Osteocyte (in vitro differentiated cells): ENCODE measurements at regions not wholly inside any gene's neighbourhood (a gene's known extent, or its start where the extent isn't known, plus 50 kb on each side); places are given as distances from the start of the nearest gene placed in this dataset.

Experiments used
- DNase-seq: peaks from one replicate; pipeline ENCODE4 v3.0.0; 2021; ENCODE audit warnings: mixed read lengths; ENCODE audit not compliant: unreplicated experiment; ENCODE audit errors: extremely low spot score
- H3K27ac Mint-ChIP-seq: one replicate; pipeline ENCODE4 v1.8.0; 2021; ENCODE audit warnings: mild to moderate bottlenecking, mixed read lengths; ENCODE audit not compliant: unreplicated experiment
- H3K27me3 Mint-ChIP-seq: one replicate; pipeline ENCODE4 v1.8.0; 2021; ENCODE audit warnings: mixed read lengths; ENCODE audit not compliant: unreplicated experiment
- H3K36me3 Mint-ChIP-seq: one replicate; pipeline ENCODE4 v1.8.0; 2021; ENCODE audit warnings: mixed read lengths; ENCODE audit not compliant: unreplicated experiment
- H3K4me1 Mint-ChIP-seq: one replicate; pipeline ENCODE4 v1.8.0; 2021; ENCODE audit warnings: mixed read lengths; ENCODE audit not compliant: unreplicated experiment
- H3K4me3 Mint-ChIP-seq: one replicate; pipeline ENCODE4 v1.8.0; 2021; ENCODE audit warnings: mild to moderate bottlenecking, moderate library complexity, mixed read lengths; ENCODE audit not compliant: unreplicated experiment
- H3K9me3 Mint-ChIP-seq: one replicate; pipeline ENCODE4 v1.8.0; 2021; ENCODE audit warnings: mixed read lengths; ENCODE audit not compliant: unreplicated experiment
- TF ChIP-seq, protein P1 (sequence below): fragments of 200-600 bp; sonication (generic); IDR thresholded peaks from 2 replicates; pipeline ENCODE4 v1.5.0; 2021; ENCODE audit warnings: antibody characterized with exemption, mild to moderate bottlenecking, moderate library complexity

DNA sequence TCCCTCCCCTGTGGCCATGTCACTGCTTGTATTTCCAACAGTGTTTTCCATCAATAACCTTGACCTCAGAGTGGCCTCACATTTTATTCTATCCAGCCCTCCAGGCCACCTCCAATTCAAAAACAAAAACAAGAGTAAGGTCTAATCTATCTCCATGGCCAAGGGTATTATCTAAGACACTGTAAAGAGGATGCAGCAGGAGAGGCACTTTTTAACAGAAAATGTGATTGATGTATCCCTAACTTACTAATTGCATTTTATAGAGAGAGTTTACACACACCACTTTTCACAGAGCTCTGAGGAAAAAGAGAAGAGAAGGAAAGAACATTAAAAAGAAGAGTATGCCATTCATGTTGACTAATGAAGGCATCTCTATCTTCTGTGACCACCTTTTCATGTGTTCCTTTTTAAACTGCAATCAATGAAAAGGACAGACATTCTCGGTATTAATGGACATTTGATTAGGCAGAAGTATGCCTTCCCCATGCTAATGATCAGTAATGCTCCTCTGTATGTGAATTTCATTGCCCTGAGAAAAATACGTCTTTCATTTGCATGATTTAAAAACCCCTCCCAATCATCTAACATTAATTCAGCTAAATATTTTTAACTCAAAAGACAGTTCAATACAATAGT, 653.3 kb upstream of the POU3F3 start:
- H3K9me3 Mint-ChIP-seq = no peaks in the 10 kb centered on the region
- peaks cover 2% of the 10 kb centered on the region for H3K27me3 Mint-ChIP-seq
- TF ChIP-seq, protein P1, sequence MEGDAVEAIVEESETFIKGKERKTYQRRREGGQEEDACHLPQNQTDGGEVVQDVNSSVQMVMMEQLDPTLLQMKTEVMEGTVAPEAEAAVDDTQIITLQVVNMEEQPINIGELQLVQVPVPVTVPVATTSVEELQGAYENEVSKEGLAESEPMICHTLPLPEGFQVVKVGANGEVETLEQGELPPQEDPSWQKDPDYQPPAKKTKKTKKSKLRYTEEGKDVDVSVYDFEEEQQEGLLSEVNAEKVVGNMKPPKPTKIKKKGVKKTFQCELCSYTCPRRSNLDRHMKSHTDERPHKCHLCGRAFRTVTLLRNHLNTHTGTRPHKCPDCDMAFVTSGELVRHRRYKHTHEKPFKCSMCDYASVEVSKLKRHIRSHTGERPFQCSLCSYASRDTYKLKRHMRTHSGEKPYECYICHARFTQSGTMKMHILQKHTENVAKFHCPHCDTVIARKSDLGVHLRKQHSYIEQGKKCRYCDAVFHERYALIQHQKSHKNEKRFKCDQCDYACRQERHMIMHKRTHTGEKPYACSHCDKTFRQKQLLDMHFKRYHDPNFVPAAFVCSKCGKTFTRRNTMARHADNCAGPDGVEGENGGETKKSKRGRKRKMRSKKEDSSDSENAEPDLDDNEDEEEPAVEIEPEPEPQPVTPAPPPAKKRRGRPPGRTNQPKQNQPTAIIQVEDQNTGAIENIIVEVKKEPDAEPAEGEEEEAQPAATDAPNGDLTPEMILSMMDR = no peak
- H3K27ac Mint-ChIP-seq = no peak overlapping the region
- no peaks in the 10 kb centered on the region for H3K4me1 Mint-ChIP-seq
- no peaks in the 10 kb centered on the region for H3K36me3 Mint-ChIP-seq
- H3K4me3 Mint-ChIP-seq = no peak overlapping the region
- no peak for DNase-seq

DNA sequence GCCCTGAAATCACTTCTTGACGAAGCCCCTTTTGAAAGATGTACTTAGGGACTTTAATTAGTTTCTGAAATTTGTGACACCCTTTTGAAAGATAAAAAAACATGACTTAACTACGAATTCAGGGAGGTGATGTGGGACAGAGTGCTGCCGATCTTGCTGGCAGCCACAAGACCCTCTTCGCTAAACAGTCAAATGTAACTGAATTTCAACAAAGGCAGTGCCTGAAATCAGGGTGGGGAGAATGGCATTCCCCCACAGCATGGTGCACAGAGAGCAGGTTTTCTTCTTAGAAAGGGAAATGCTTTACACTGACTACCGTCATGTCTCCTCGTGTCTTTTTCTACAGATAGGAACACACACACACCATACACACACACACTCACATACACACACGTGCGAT, 640.2 kb upstream of the POU3F3 start:
- peaks cover 2% of the 10 kb centered on the region for H3K27me3 Mint-ChIP-seq
- H3K9me3 Mint-ChIP-seq = peaks cover 3% of the 10 kb centered on the region
- no peaks in the 10 kb centered on the region for H3K4me1 Mint-ChIP-seq
- DNase-seq = no peak
- no peak overlapping the region for H3K4me3 Mint-ChIP-seq
- TF ChIP-seq, protein P1 = no peak
- no peaks in the 10 kb centered on the region for H3K36me3 Mint-ChIP-seq
- no peak overlapping the region for H3K27ac Mint-ChIP-seq

DNA sequence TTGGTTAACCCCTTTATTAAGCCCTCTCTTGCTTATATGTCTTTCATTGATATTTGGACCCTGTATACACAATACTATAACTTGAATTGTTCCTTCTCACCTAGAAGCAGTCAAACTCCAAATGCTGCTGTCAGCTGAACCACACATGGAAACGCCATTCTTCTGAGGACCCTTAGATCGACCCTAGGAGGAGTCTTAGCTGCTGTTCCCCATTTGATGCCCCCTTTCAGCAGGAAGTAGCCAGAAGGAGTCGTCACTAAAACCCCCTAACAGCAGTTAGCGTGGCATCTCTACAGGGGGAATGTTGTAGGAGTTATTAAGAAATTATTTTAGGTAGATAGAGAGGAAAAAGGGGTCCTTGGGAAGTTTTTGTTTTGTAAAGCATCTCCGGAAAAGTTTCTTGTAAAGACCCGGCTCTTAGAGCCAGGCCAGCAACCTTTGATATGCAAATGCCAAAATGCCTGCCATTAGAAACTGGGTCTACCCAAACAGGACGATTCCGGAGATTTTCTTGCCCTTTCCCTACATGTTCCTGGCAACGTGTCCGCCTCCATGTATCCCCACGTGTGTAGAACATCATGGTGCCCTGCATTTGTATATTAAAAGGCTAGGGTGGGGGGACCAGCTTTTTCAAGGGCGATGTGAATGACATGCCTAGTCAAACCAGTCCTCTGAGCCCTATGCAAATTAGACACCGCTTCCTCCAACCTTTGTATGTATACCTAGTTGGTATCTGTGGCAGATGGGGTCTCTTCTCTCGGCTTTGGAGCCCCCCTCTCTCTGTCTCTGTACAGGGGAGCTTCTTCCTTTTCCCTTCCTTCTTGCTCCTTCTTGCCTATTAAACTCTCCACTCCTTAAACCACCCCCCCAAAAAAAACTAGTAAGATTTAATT, 638.4 kb upstream of the POU3F3 start:
- peaks cover 3% of the 10 kb centered on the region for H3K9me3 Mint-ChIP-seq
- no peak for DNase-seq
- no peak overlapping the region for H3K4me3 Mint-ChIP-seq
- H3K4me1 Mint-ChIP-seq = no peaks in the 10 kb centered on the region
- no peaks in the 10 kb centered on the region for H3K36me3 Mint-ChIP-seq
- no peak overlapping the region for H3K27ac Mint-ChIP-seq
- peaks cover 2% of the 10 kb centered on the region for H3K27me3 Mint-ChIP-seq
- TF ChIP-seq, protein P1 = no peak

DNA sequence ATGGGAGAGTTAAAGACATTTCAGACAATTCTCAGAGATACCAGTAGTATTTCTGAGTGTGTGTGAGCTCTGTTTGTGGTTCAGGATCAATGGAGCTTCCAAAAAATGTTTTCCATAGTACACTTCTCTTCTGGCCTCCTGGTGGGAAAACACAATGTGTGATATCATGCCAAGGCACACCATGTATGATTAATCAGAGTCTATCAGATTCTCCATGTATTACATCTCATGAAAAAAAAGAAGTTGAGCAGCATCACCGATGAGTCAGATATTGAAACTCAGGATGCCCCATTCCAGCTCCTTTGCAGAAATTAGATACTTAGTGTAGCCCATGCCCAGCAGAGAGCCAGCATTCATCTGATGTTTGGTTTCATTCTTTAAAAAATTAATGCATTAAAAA, 620.3 kb upstream of the POU3F3 start:
- no peaks in the 10 kb centered on the region for H3K4me1 Mint-ChIP-seq
- DNase-seq = no peak
- peaks cover 9% of the 10 kb centered on the region for H3K9me3 Mint-ChIP-seq
- H3K27ac Mint-ChIP-seq = no peak overlapping the region
- TF ChIP-seq, protein P1 = no peak
- H3K4me3 Mint-ChIP-seq = no peak overlapping the region
- no peaks in the 10 kb centered on the region for H3K36me3 Mint-ChIP-seq
- no peaks in the 10 kb centered on the region for H3K27me3 Mint-ChIP-seq

DNA sequence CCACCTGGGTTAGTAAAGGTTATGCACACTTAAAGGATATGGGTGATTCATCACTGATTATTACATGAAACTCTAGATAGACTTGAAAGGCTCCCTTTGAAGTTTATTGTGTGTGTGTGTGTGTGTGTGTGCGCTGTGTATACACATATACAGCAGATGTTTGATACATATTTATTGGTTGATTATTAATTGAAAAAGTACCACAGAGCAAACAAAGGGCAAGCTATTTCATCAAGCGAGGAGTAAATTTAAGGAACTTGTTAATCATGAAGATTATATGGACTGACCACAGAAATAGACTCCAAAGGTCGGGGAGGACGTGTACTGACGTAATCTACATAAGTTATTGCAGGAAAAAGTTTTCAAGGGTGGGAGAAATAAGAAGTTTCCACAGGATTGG, 617.4 kb upstream of the POU3F3 start:
- Mint-ChIP-seq H3K4me3 (no peak overlapping the region), H3K36me3 (no peaks in the 10 kb centered on the region), H3K27ac (no peak overlapping the region), H3K9me3 (peaks cover 9% of the 10 kb centered on the region), H3K4me1 (no peaks in the 10 kb centered on the region), H3K27me3 (no peaks in the 10 kb centered on the region)
- no peak for DNase-seq
- TF ChIP-seq, protein P1 = no peak
